ENCODE measurements at regions not wholly inside any gene's neighbourhood (a gene's known extent, or its start where the extent isn't known, plus 50 kb on each side); places are given as distances from the start of the nearest gene placed in this dataset.
"Not testable (repeated sequence)": the region's sequence is repeated elsewhere in the genome, so short reads cannot be mapped to it uniquely, and the experiment has no call there.

- DNase-seq (ENCODE audit: low read depth) = no peak
- in situ Hi-C loops (cut with HindIII; ENCODE audit: low pct_unique_long_range_greater_than_20kb, low sequenced_read_pairs) = no loop called here
These were observed 683.7 kb upstream of the NRP1 start for GRCh38 chr10:34018129-34018528.

GRCh38 chr10:34017281-34017680 lies 682.8 kb upstream of the NRP1 start:
- in situ Hi-C loops (cut with HindIII; ENCODE audit: low pct_unique_long_range_greater_than_20kb, low sequenced_read_pairs) = no loop called here
- no peak for DNase-seq (ENCODE audit: low read depth)

- in situ Hi-C loops (cut with HindIII; ENCODE audit: low pct_unique_long_range_greater_than_20kb, low sequenced_read_pairs) = no loop called here
- DNase-seq (ENCODE audit: low read depth) = no peak
These were observed 682.1 kb upstream of the NRP1 start for GRCh38 chr10:34016576-34016975.

- no peak for DNase-seq (ENCODE audit: low read depth)
- in situ Hi-C loops (cut with HindIII; ENCODE audit: low pct_unique_long_range_greater_than_20kb, low sequenced_read_pairs) = no loop called here
These were observed 681.2 kb upstream of the NRP1 start for GRCh38 chr10:34015700-34016099.

GRCh38 chr10:34013235-34013634 lies 678.8 kb upstream of the NRP1 start:
- DNase-seq (ENCODE audit: low read depth) = no peak
- in situ Hi-C loops (cut with HindIII; ENCODE audit: low pct_unique_long_range_greater_than_20kb, low sequenced_read_pairs) = no loop called here

GRCh38 chr10:34010891-34011290 lies 676.4 kb upstream of the NRP1 start:
- no peak for DNase-seq (ENCODE audit: low read depth)
- in situ Hi-C loops (cut with HindIII; ENCODE audit: low pct_unique_long_range_greater_than_20kb, low sequenced_read_pairs) = no loop called here

- in situ Hi-C loops (cut with HindIII; ENCODE audit: low pct_unique_long_range_greater_than_20kb, low sequenced_read_pairs); DNase-seq (ENCODE audit: low read depth): not testable (repeated sequence)
These were observed 675.8 kb upstream of the NRP1 start for GRCh38 chr10:34010228-34010627.

- no peak for DNase-seq (ENCODE audit: low read depth)
- in situ Hi-C loops (cut with HindIII; ENCODE audit: low pct_unique_long_range_greater_than_20kb, low sequenced_read_pairs) = no loop called here
These were observed 674.2 kb upstream of the NRP1 start for GRCh38 chr10:34008656-34009055.

- DNase-seq (ENCODE audit: low read depth) = no peak
- in situ Hi-C loops (cut with HindIII; ENCODE audit: low pct_unique_long_range_greater_than_20kb, low sequenced_read_pairs) = no loop called here
These were observed 672.0 kb upstream of the NRP1 start for GRCh38 chr10:34006471-34006870.

GRCh38 chr10:34003561-34003960 lies 669.1 kb upstream of the NRP1 start:
- DNase-seq (ENCODE audit: low read depth) = no peak
- in situ Hi-C loops (cut with HindIII; ENCODE audit: low pct_unique_long_range_greater_than_20kb, low sequenced_read_pairs) = no loop called here

- in situ Hi-C loops (cut with HindIII; ENCODE audit: low pct_unique_long_range_greater_than_20kb, low sequenced_read_pairs) = no loop called here
- no peak for DNase-seq (ENCODE audit: low read depth)
These were observed 668.4 kb upstream of the NRP1 start for GRCh38 chr10:34002896-34003295.

- no peak for DNase-seq (ENCODE audit: low read depth)
- in situ Hi-C loops (cut with HindIII; ENCODE audit: low pct_unique_long_range_greater_than_20kb, low sequenced_read_pairs) = no loop called here
These were observed 667.4 kb upstream of the NRP1 start for GRCh38 chr10:34001831-34002230.

- DNase-seq (ENCODE audit: low read depth) = peak; percentile 82
- in situ Hi-C loops (cut with HindIII; ENCODE audit: low pct_unique_long_range_greater_than_20kb, low sequenced_read_pairs) = no loop called here
These were observed 666.7 kb upstream of the NRP1 start for GRCh38 chr10:34001087-34001580.

GRCh38 chr10:33993917-33994316 lies 659.5 kb upstream of the NRP1 start:
- in situ Hi-C loops (cut with HindIII; ENCODE audit: low pct_unique_long_range_greater_than_20kb, low sequenced_read_pairs) = no loop called here
- no peak for DNase-seq (ENCODE audit: low read depth)

GRCh38 chr10:33991924-33992323 lies 657.5 kb upstream of the NRP1 start:
- in situ Hi-C loops (cut with HindIII; ENCODE audit: low pct_unique_long_range_greater_than_20kb, low sequenced_read_pairs) = no loop called here
- no peak for DNase-seq (ENCODE audit: low read depth)

GRCh38 chr10:33986515-33986914 lies 652.0 kb upstream of the NRP1 start:
- DNase-seq (ENCODE audit: low read depth) = no peak
- in situ Hi-C loops (cut with HindIII; ENCODE audit: low pct_unique_long_range_greater_than_20kb, low sequenced_read_pairs) = no loop called here

GRCh38 chr10:33986016-33986415 lies 651.5 kb upstream of the NRP1 start:
- in situ Hi-C loops (cut with HindIII; ENCODE audit: low pct_unique_long_range_greater_than_20kb, low sequenced_read_pairs) = no loop called here
- DNase-seq (ENCODE audit: low read depth) = no peak

- no peak for DNase-seq (ENCODE audit: low read depth)
- in situ Hi-C loops (cut with HindIII; ENCODE audit: low pct_unique_long_range_greater_than_20kb, low sequenced_read_pairs) = no loop called here
These were observed 648.5 kb upstream of the NRP1 start for GRCh38 chr10:33982995-33983394.

- no peak for DNase-seq (ENCODE audit: low read depth)
- in situ Hi-C loops (cut with HindIII; ENCODE audit: low pct_unique_long_range_greater_than_20kb, low sequenced_read_pairs) = no loop called here
These were observed 646.8 kb upstream of the NRP1 start for GRCh38 chr10:33981301-33981700.

- in situ Hi-C loops (cut with HindIII; ENCODE audit: low pct_unique_long_range_greater_than_20kb, low sequenced_read_pairs) = no loop called here
- DNase-seq (ENCODE audit: low read depth) = no peak
These were observed 644.7 kb upstream of the NRP1 start for GRCh38 chr10:33979195-33979594.

- in situ Hi-C loops (cut with HindIII; ENCODE audit: low pct_unique_long_range_greater_than_20kb, low sequenced_read_pairs) = no loop called here
- no peak for DNase-seq (ENCODE audit: low read depth)
These were observed 641.0 kb upstream of the NRP1 start for GRCh38 chr10:33975481-33975880.

Measured in Caki2 (cell line).